SH-SY5Y (cell line): ENCODE measurements at regions not wholly inside any gene's neighbourhood (a gene's known extent, or its start where the extent isn't known, plus 50 kb on each side); places are given as distances from the start of the nearest gene placed in this dataset.

ENCODE experiments used
- GATA2 ChIP-seq: IDR thresholded peaks from 2 replicates; pipeline ENCODE4 v1.6.1; 2011; ENCODE audit warnings: mild to moderate bottlenecking, low read depth, low read length
- GATA3 ChIP-seq: IDR thresholded peaks from 2 replicates; pipeline ENCODE4 v1.6.1; 2011; ENCODE audit warnings: low read depth, mild to moderate bottlenecking, low read length, moderate library complexity

DNA sequence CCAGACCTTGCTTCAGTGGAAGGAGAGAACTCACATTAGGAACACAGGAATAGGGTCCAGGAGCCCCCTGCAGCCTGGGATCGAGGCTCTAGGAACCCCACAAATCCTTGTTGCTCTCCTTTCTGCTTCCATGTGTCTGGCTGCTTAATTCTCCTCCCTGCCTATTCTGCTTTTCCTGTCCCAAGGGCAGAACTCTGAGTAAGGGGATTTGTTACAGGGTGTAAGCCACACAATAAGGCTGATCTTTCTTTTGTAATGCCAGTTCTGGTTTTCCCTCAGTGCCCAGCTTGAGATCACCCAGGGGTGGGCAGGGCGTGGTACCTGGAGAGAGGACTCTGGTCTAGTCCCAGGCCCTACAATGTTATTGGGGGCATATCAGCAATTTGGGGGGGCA is 119.6 kb upstream of the MGAT5 start:
- TF ChIP-seq GATA3: no peak
- TF ChIP-seq GATA2: no peak
